ENCODE measurements at regions not wholly inside any gene's neighbourhood (a gene's known extent, or its start where the extent isn't known, plus 50 kb on each side); places are given as distances from the start of the nearest gene placed in this dataset.

GRCh38 chr2:767944-768343, 90.7 kb upstream of the TMEM18 start:
- Histone ChIP-seq H3K9me3 (no peaks in the 10 kb centered on the region), H3K27me3 (no peaks in the 10 kb centered on the region), H3K36me3 (no peaks in the 10 kb centered on the region), H3K27ac (no peak overlapping the region), H3K4me3 (no peak overlapping the region), H3K4me1 (no peaks in the 10 kb centered on the region)
- no peak for DNase-seq (ENCODE audit: low spot score in 2 of 2)
- TF ChIP-seq EP300 (IDR thresholded peaks at IDR 0.05) (no peak), POLR2A (IDR thresholded peaks at IDR 0.05) (no peak), CTCF (IDR thresholded peaks at IDR 0.05) (no peak)
- WGBS, 2 donors = 71 to 77% methylated on average over 4 of the region's 4 CpGs

- 48 to 53% methylated on average over 9 of the region's 9 CpGs for WGBS, 2 donors
- DNase-seq (ENCODE audit: low spot score in 2 of 2) = no peak
Observed at GRCh38 chr2:767440-767839, 90.2 kb upstream of the TMEM18 start.

GRCh38 chr2:766255-766654, 89.0 kb upstream of the TMEM18 start:
- no peaks in the 10 kb centered on the region for H3K36me3 ChIP-seq
- H3K4me3 ChIP-seq = no peak overlapping the region
- H3K27me3 ChIP-seq = no peaks in the 10 kb centered on the region
- TF ChIP-seq POLR2A (IDR thresholded peaks at IDR 0.05) (no peak), CTCF (IDR thresholded peaks at IDR 0.05) (no peak), EP300 (IDR thresholded peaks at IDR 0.05) (no peak)
- H3K4me1 ChIP-seq = no peaks in the 10 kb centered on the region
- DNase-seq (ENCODE audit: low spot score in 2 of 2) = no peak
- 82% methylated on average over 13 of the region's 13 CpGs for WGBS, 2 donors
- H3K9me3 ChIP-seq = no peaks in the 10 kb centered on the region
- no peak overlapping the region for H3K27ac ChIP-seq

More at GRCh38 chr2:767440-767839, 90.2 kb upstream of the TMEM18 start:
- TF ChIP-seq EP300 (IDR thresholded peaks at IDR 0.05) = no peak
- Histone ChIP-seq H3K36me3 (no peaks in the 10 kb centered on the region), H3K4me3 (no peak overlapping the region), H3K4me1 (no peaks in the 10 kb centered on the region), H3K9me3 (no peaks in the 10 kb centered on the region), H3K27ac (no peak overlapping the region), H3K27me3 (no peaks in the 10 kb centered on the region)

GRCh38 chr2:765369-765768, 88.2 kb upstream of the TMEM18 start:
- Histone ChIP-seq H3K4me1 (no peaks in the 10 kb centered on the region), H3K27me3 (no peaks in the 10 kb centered on the region), H3K36me3 (no peaks in the 10 kb centered on the region), H3K4me3 (no peak overlapping the region), H3K9me3 (no peaks in the 10 kb centered on the region), H3K27ac (no peak overlapping the region)
- no peak for DNase-seq (ENCODE audit: low spot score in 2 of 2)
- 96% methylated on average over 6 of the region's 6 CpGs for WGBS, 2 donors
- TF ChIP-seq EP300 (IDR thresholded peaks at IDR 0.05) (no peak), POLR2A (IDR thresholded peaks at IDR 0.05) (no peak), CTCF (IDR thresholded peaks at IDR 0.05) (no peak)

GRCh38 chr2:763766-764525, 86.7 kb upstream of the TMEM18 start:
- H3K4me1 ChIP-seq = no peaks in the 10 kb centered on the region

More at GRCh38 chr2:763766-764525, 86.7 kb upstream of the TMEM18 start:
- Histone ChIP-seq H3K27ac (no peak overlapping the region), H3K27me3 (no peaks in the 10 kb centered on the region), H3K9me3 (no peaks in the 10 kb centered on the region), H3K4me3 (no peak overlapping the region), H3K36me3 (no peaks in the 10 kb centered on the region)
- TF ChIP-seq CTCF (IDR thresholded peaks at IDR 0.05) (no peak), POLR2A (IDR thresholded peaks at IDR 0.05) (no peak), EP300 (IDR thresholded peaks at IDR 0.05) (no peak)
- DNase-seq (ENCODE audit: low spot score in 2 of 2) = no peak
- WGBS, 2 donors = 78 to 79% methylated on average over 16 of the region's 16 CpGs
